NCI-H1436 (cell line): ENCODE measurements at regions not wholly inside any gene's neighbourhood (a gene's known extent, or its start where the extent isn't known, plus 50 kb on each side); places are given as distances from the start of the nearest gene placed in this dataset.

ENCODE experiments used
- DNase-seq: peaks from one replicate; lab custom pipeline; 2025; lab: John Stamatoyannopoulos, UW

- no peak for DNase-seq
Measured at GRCh38 chr1:68331117-68331865, 99.0 kb upstream of the WLS start.

GRCh38 chr1:68330391-68330790, 98.1 kb upstream of the WLS start:
- DNase-seq = no peak

GRCh38 chr1:68329096-68329835, 96.9 kb upstream of the WLS start:
- no peak for DNase-seq

GRCh38 chr1:68328490-68328889, 96.2 kb upstream of the WLS start:
- DNase-seq = no peak

GRCh38 chr1:68327414-68327813, 95.1 kb upstream of the WLS start:
- no peak for DNase-seq

GRCh38 chr1:68326481-68326880, 94.2 kb upstream of the WLS start:
- DNase-seq = no peak

- no peak for DNase-seq
Measured at GRCh38 chr1:68324316-68324715, 92.0 kb upstream of the WLS start.

- no peak for DNase-seq
Measured at GRCh38 chr1:68322837-68323687, 90.7 kb upstream of the WLS start.

GRCh38 chr1:68322096-68322495, 89.8 kb upstream of the WLS start:
- DNase-seq = no peak

- DNase-seq = no peak
Measured at GRCh38 chr1:68321084-68321685, 88.9 kb upstream of the WLS start.

- no peak for DNase-seq
Measured at GRCh38 chr1:68320349-68320748, 88.0 kb upstream of the WLS start.

- no peak for DNase-seq
Measured at GRCh38 chr1:68319907-68320306, 87.6 kb upstream of the WLS start.

- no peak for DNase-seq
Measured at GRCh38 chr1:68317543-68317942, 85.2 kb upstream of the WLS start.

GRCh38 chr1:68314151-68314780, 81.9 kb upstream of the WLS start:
- no peak for DNase-seq

GRCh38 chr1:68313735-68314134, 81.4 kb upstream of the WLS start:
- DNase-seq = peak; percentile 84

GRCh38 chr1:68308034-68308433, 75.7 kb upstream of the WLS start:
- peak; percentile 13 for DNase-seq

- no peak for DNase-seq
Measured at GRCh38 chr1:68307378-68307787, 75.1 kb upstream of the WLS start.

GRCh38 chr1:68301471-68302001, 69.2 kb upstream of the WLS start:
- DNase-seq = no peak

- no peak for DNase-seq
Measured at GRCh38 chr1:68294367-68295066, 62.2 kb upstream of the WLS start.

GRCh38 chr1:68293609-68294366, 61.5 kb upstream of the WLS start:
- DNase-seq = no peak
